AG09319 (cell line): ENCODE measurements at regions not wholly inside any gene's neighbourhood (a gene's known extent, or its start where the extent isn't known, plus 50 kb on each side); places are given as distances from the start of the nearest gene placed in this dataset.

ENCODE experiments used
- DNase-seq: peaks from one replicate; pipeline ENCODE4 v3.0.0-alpha.2; 2010; ENCODE audit warnings: low read depth; ENCODE audit errors: extremely low read depth
- TF ChIP-seq, protein P1 (sequence below): IDR thresholded peaks from 2 replicates; pipeline ENCODE4 v1.5.1; 2011; ENCODE audit warnings: low read depth, mild to moderate bottlenecking, inconsistent platforms, low read length, moderate library complexity

DNA sequence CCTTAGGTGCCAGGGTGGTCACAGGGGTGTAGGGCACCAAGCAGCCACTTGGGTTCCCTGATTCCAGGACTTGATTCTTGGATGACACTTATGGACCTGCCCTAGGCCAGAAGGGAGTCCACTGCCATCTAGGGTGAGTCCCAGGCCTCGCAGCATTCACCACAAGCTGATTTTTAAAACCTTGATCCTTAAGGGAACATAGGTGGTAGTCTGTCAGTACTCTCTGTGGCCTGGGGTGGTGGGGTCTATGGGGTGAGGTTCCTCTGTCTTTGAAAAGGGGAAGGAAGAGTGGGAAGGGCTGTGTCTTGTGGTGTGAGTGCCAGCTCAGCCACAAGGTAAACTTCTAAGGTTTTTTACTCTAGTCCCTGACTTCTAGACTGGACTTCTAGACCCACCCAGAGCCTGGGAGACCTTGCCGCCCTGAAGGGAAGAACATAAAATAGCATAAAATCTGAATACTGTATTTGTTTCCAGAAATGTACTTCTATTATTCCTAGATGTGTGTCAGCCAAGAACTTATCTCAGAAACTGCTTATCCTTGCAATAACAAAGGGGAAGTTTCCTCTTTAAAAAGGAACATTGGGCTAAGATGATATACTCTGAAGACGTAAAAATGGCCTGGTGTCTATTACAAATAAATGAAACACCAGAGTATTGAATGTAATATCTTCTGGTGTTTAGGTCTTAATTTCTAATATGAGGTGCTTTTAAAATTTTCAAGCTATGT, 757.3 kb downstream of the LTN1 start:
- DNase-seq, result no peak
- TF ChIP-seq, protein P1, sequence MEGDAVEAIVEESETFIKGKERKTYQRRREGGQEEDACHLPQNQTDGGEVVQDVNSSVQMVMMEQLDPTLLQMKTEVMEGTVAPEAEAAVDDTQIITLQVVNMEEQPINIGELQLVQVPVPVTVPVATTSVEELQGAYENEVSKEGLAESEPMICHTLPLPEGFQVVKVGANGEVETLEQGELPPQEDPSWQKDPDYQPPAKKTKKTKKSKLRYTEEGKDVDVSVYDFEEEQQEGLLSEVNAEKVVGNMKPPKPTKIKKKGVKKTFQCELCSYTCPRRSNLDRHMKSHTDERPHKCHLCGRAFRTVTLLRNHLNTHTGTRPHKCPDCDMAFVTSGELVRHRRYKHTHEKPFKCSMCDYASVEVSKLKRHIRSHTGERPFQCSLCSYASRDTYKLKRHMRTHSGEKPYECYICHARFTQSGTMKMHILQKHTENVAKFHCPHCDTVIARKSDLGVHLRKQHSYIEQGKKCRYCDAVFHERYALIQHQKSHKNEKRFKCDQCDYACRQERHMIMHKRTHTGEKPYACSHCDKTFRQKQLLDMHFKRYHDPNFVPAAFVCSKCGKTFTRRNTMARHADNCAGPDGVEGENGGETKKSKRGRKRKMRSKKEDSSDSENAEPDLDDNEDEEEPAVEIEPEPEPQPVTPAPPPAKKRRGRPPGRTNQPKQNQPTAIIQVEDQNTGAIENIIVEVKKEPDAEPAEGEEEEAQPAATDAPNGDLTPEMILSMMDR, result no peak

DNA sequence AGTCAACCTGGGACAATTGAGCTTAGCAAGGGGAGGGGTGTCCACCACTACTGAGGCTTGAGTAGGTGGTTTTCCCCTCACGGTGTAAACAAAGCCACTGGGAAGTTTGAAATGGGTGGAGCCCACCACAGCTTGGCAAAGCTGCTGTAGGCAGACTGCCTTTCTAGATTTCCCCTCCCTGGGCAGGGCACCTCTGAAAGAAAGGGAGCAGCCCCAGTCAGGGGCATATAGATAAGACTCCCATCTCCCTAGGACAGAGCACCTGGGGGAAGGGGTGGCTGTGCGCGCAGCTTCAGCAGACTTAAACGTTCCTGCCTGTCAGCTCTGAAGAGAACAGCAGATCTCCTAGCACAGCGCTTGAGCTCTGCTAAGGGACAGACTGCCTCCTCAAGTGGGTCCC, 758.4 kb downstream of the LTN1 start:
- no peak for DNase-seq
- TF ChIP-seq, protein P1, result no peak

DNA sequence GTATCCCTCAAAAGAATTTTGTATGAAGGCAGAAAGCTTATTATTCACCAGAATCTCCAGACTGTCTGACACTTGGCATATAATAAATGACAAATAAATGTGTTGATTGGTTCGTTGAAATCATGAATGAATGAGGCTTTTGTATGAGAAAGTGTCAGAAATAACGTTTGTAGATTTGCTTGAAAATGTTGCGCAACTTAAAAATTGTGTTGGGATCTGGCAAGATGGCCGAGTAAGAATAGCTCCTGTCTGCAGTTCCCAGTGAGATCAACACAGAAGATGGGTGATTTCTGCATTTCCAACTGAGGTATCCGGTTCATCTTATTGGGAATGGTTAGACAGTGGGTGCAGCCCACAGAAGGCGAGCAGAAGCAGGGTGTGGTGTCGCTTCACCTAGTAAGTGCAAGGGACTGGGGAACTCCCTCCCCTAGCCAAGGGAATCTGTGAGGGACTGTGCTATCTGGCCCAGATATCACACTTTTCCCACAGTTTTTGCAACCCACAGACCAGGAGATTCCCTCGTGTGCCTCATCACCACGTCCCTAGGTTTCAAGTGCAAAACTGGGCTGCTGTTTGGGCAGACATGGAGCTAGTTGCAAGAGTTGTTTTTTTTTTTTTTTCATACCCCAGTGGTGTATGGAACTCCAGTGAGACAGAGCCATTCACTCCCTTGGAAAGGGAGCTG, 759.0 kb downstream of the LTN1 start:
- no peak for DNase-seq
- TF ChIP-seq, protein P1, result no peak

DNA sequence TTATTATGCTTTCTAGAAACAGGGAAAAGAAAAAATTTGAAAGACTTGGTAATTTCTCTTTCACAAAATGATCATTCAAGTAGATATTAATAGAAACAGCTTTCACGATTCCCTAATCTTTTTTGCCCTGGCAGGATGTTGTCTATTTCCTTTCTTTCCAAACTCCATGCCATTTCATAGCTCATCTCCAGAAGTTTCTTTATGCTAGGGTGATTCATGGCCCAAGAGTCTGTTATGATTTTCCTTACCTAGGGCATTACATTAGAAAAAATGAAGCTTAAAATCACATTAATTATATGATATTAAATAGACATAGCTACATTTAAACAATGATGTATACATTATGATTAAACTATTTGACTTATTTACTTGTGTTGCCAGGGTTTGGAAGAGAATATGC, 762.1 kb downstream of the LTN1 start:
- DNase-seq, result no peak
- TF ChIP-seq, protein P1, result no peak

DNA sequence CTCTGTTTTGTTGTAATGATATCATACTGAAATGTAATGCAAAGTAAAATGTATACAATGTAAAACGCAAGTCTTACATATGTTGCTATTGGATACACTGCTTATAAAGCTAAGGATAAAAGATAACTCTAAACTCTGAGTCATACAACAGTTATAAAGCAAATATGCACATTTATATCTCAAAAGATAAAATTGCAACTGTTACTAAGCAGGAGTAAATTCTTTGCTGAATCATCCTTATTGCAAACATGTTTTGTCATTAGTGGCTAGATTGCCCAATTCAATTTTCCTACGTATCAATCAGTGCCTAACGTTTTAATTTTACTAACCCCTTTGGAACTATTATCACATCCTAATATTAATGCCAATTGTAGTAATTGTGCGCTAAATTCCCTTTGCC, 762.9 kb downstream of the LTN1 start:
- DNase-seq, result no peak
- TF ChIP-seq, protein P1, result no peak

DNA sequence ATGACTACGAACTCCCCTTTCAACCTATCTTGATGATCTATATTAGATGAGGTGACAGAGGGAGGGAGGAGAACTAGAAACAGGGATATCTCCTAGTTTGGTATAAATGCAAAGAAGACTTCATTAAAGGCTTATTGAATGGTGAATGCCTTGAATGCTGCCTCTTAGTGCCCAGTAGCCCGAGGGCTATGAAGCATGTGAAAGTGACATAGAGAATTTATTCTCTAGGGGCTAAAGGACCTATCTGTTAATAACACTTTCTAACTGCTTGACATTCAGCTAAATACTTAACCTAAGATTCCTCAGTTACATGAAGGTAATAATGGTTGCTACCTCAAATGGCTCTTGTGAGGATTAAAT, 764.1 kb downstream of the LTN1 start:
- DNase-seq, result no peak
- TF ChIP-seq, protein P1, result no peak

DNA sequence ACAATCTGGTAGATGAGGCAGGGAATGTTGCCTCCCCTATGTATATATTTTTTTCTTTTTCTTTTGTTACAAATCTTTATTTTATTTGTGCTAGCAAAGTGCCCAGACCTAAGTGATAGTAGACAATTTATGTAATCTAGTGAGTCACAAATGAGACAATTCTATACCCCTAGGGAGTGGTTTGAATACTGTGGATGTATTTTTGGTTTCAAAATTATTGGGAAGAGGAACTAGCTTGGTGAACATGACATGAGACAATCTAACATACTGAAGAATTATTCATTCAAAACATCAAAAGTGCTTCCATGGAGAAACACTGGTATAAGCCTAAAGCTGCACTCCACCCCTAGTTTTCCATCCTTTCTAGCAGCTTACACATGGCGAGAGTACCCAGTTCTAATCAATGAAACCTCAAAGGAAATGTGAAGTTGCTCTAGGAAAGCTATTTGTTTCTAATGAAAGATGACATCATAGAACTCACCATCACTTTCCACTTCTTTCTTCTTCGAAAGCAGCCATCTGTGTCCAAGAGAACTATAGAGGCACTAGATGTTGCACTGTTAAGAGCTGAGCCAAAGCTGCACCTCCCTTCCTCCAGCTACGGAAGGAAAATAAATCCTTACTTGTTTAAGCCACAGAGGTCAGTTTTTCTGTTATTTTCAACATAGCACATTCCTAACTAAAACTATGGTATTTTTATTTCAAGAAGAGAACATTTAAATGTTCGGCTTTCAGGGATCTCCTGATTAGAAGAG, 764.6 kb downstream of the LTN1 start:
- no peak for DNase-seq
- TF ChIP-seq, protein P1, result no peak
